OCI-LY1 (cell line): ENCODE measurements at regions not wholly inside any gene's neighbourhood (a gene's known extent, or its start where the extent isn't known, plus 50 kb on each side); places are given as distances from the start of the nearest gene placed in this dataset.

Experiments used
- H2AFZ ChIP-seq: fragments of 200-600 bp; sonication (generic), shearing (Covaris generic); 2 replicates; pipeline ENCODE4 v1.6.0; 2014; ENCODE audit warnings: antibody characterized with exemption, mild to moderate bottlenecking, low read length
- H3F3A ChIP-seq: fragments of 200-600 bp; sonication (generic), shearing (Covaris generic); 2 replicates; pipeline ENCODE4 v1.6.0; 2014; ENCODE audit warnings: mild to moderate bottlenecking, antibody characterized with exemption, low read length, moderate library complexity; ENCODE audit not compliant: insufficient read depth
- H3K27ac ChIP-seq: fragments of 200-600 bp; sonication (generic); 2 replicates; pipeline ENCODE4 v1.5.1; 2014; ENCODE audit warnings: low read length, mixed run types, mild to moderate bottlenecking, low read depth; ENCODE audit not compliant: poor library complexity, severe bottlenecking
- H3K27me3 ChIP-seq: fragments of 200-600 bp; sonication (generic); 2 replicates; pipeline ENCODE4 v1.6.0; 2014; ENCODE audit warnings: antibody characterized with exemption, mild to moderate bottlenecking, low read length, moderate library complexity; ENCODE audit not compliant: insufficient read depth
- H3K36me3 ChIP-seq: fragments of 200-600 bp; sonication (generic); 2 replicates; pipeline ENCODE4 v1.6.1; 2014; ENCODE audit warnings: mild to moderate bottlenecking, antibody characterized with exemption, low read length, moderate library complexity, mixed read lengths; ENCODE audit not compliant: insufficient read depth
- H3K4me1 ChIP-seq: fragments of 200-600 bp; sonication (generic); 2 replicates; pipeline ENCODE4 v1.5.1; 2014; ENCODE audit warnings: mild to moderate bottlenecking, low read length, moderate library complexity; ENCODE audit not compliant: insufficient read depth, severe bottlenecking
- H3K4me2 ChIP-seq: fragments of 200-600 bp; sonication (generic), shearing (Covaris generic); 2 replicates; pipeline ENCODE4 v1.6.1; 2014; ENCODE audit warnings: low read length
- H3K4me3 ChIP-seq: fragments of 200-600 bp; sonication (generic); 2 replicates; pipeline ENCODE4 v1.5.1; 2014; ENCODE audit warnings: low read length, low read depth, mild to moderate bottlenecking, mixed read lengths; ENCODE audit not compliant: poor library complexity, severe bottlenecking
- H3K79me2 ChIP-seq: fragments of 200-600 bp; shearing (Covaris generic); 2 replicates; pipeline ENCODE4 v1.6.1; 2016; ENCODE audit warnings: mixed run types, low read length, mixed read lengths; ENCODE audit not compliant: insufficient read depth
- H3K9ac ChIP-seq: fragments of 200-600 bp; sonication (generic), shearing (Covaris generic); 2 replicates; pipeline ENCODE4 v1.6.1; 2014; ENCODE audit warnings: mild to moderate bottlenecking, low read length, mixed read lengths
- H3K9me2 ChIP-seq: fragments of 200-600 bp; sonication (generic), shearing (Covaris generic); 2 replicates; pipeline ENCODE4 v1.6.1; 2014; ENCODE audit warnings: low read depth, mild to moderate bottlenecking, low read length, mixed read lengths
- H3K9me3 ChIP-seq: fragments of 200-600 bp; shearing (Covaris generic); 2 replicates; pipeline ENCODE4 v1.6.1; 2014; ENCODE audit warnings: low read length, mixed read lengths
- H4K20me1 ChIP-seq: fragments of 200-600 bp; sonication (generic), shearing (Covaris generic); 2 replicates; pipeline ENCODE4 v1.6.0; 2016; ENCODE audit warnings: mild to moderate bottlenecking, low read length; ENCODE audit not compliant: insufficient read depth
- EZH2 ChIP-seq: fragments of 200-600 bp; sonication (generic), shearing (Covaris generic); IDR thresholded peaks from 2 replicates; pipeline ENCODE4 v1.8.0; 2017; ENCODE audit warnings: borderline replicate concordance, mixed run types, mild to moderate bottlenecking, antibody characterized with exemption, low read length, moderate library complexity, mixed read lengths
- TF ChIP-seq, protein P1 (sequence below): fragments of 200-600 bp; sonication (generic), shearing (Covaris generic); IDR thresholded peaks from 2 replicates; pipeline ENCODE4 v1.5.1; 2017; ENCODE audit warnings: mild to moderate bottlenecking, antibody characterized with exemption, low read length, moderate library complexity, mixed read lengths

DNA sequence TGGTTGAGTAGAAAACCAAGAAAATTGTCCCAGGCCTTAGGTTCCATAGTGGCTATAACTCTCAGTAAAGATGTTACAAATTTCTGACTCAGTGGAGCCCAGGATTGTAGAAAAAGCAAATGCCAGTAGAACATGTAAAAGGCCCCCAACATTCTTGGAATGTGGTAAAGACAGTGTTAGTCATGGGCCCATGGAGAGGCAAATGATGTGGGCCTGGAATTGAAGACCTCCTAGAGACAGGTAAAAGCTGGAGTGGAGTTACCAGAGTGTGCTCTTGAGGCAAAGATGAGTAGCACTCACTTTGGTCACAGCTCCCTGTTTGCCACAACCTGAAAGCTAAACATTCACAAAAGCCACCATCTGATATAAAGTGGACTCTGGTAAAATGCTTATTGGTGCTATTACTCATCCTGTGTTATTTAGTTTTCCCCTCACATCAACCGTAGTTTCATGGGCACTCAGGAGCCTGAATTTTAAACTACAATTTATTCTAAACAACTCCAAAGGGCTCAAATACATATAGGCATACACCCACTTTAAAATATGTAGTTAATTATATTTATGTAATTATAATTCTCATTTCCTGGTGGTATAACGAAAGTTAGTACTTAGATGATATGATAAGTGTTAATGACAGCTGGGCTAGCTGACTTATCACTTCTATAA, 359.6 kb upstream of the NECTIN3 start:
- no peaks in the 10 kb centered on the region for H3K27me3 ChIP-seq
- H3K9ac ChIP-seq: no peak overlapping the region
- H3K79me2 ChIP-seq: no peaks in the 10 kb centered on the region
- no peaks in the 10 kb centered on the region for H3K36me3 ChIP-seq
- no peaks in the 10 kb centered on the region for H4K20me1 ChIP-seq
- H3K27ac ChIP-seq: no peak overlapping the region
- no peaks in the 10 kb centered on the region for H3K9me2 ChIP-seq
- no peaks in the 10 kb centered on the region for H3F3A ChIP-seq
- no peaks in the 10 kb centered on the region for H3K4me1 ChIP-seq
- H3K9me3 ChIP-seq: no peaks in the 10 kb centered on the region
- no peak overlapping the region for H3K4me2 ChIP-seq
- no peak overlapping the region for H2AFZ ChIP-seq
- TF ChIP-seq EZH2: no peak
- TF ChIP-seq, protein P1, sequence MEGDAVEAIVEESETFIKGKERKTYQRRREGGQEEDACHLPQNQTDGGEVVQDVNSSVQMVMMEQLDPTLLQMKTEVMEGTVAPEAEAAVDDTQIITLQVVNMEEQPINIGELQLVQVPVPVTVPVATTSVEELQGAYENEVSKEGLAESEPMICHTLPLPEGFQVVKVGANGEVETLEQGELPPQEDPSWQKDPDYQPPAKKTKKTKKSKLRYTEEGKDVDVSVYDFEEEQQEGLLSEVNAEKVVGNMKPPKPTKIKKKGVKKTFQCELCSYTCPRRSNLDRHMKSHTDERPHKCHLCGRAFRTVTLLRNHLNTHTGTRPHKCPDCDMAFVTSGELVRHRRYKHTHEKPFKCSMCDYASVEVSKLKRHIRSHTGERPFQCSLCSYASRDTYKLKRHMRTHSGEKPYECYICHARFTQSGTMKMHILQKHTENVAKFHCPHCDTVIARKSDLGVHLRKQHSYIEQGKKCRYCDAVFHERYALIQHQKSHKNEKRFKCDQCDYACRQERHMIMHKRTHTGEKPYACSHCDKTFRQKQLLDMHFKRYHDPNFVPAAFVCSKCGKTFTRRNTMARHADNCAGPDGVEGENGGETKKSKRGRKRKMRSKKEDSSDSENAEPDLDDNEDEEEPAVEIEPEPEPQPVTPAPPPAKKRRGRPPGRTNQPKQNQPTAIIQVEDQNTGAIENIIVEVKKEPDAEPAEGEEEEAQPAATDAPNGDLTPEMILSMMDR: no peak
- H3K4me3 ChIP-seq: no peak overlapping the region

DNA sequence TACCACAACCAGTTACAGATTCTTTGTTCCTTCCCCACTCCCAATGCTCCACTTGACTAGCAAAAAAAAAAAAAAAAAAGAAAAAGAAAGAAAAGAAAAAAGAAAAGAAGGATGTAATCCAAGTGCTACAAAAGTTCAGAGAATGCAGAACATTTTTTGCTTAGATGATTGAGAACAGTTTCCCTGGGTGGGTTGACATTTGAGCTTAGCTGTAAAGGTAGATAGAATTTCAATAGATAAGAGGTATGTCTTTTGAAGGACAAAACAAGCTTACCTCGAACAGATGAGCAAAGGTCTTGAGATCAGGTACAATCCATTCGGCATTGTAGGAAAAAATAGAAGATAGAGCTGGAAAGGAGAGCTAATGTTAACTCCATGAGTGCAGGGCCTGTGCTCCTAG, 344.6 kb upstream of the NECTIN3 start:
- no peaks in the 10 kb centered on the region for H3F3A ChIP-seq
- TF ChIP-seq, protein P1: no peak
- no peak for TF ChIP-seq EZH2
- no peaks in the 10 kb centered on the region for H3K27me3 ChIP-seq
- H3K9me3 ChIP-seq: no peaks in the 10 kb centered on the region
- H3K9me2 ChIP-seq: no peaks in the 10 kb centered on the region
- H3K79me2 ChIP-seq: no peaks in the 10 kb centered on the region
- H3K4me1 ChIP-seq: no peaks in the 10 kb centered on the region
- no peak overlapping the region for H3K27ac ChIP-seq
- no peaks in the 10 kb centered on the region for H4K20me1 ChIP-seq
- no peak overlapping the region for H3K4me2 ChIP-seq
- H3K9ac ChIP-seq: no peak overlapping the region
- no peak overlapping the region for H3K4me3 ChIP-seq
- no peaks in the 10 kb centered on the region for H3K36me3 ChIP-seq
- H2AFZ ChIP-seq: no peak overlapping the region

DNA sequence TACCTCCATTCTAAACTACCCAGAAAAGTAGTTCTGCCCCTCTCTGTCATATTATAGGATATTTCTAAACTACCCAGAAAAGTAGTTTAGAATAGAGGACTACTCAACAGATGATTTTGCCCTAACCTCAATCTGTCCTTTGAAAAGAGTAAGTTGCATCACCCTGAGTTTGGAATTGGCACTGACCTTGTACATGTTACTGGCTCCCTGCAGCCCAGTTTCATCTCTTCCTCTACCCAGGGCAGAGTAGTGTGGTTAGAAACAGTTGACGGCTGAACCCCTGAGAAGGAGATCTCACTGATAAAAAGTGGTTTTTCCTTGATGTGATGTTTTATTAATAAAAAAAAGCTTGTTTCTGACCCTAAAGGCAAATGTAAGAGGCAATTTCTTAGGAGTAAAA, 340.5 kb upstream of the NECTIN3 start:
- Histone ChIP-seq H3K4me1 (no peaks in the 10 kb centered on the region), H2AFZ (no peak overlapping the region), H3K4me3 (no peak overlapping the region), H3K36me3 (no peaks in the 10 kb centered on the region), H3K9me3 (no peaks in the 10 kb centered on the region), H3K9ac (no peak overlapping the region), H3K27ac (no peak overlapping the region), H3K79me2 (no peaks in the 10 kb centered on the region), H3K27me3 (no peaks in the 10 kb centered on the region), H3K4me2 (no peak overlapping the region), H4K20me1 (no peaks in the 10 kb centered on the region), H3F3A (no peaks in the 10 kb centered on the region), H3K9me2 (no peaks in the 10 kb centered on the region)
- TF ChIP-seq, protein P1: no peak
- TF ChIP-seq EZH2: no peak
